ENCODE measurements at regions not wholly inside any gene's neighbourhood (a gene's known extent, or its start where the extent isn't known, plus 50 kb on each side); places are given as distances from the start of the nearest gene placed in this dataset.

GRCh38 chr11:80782135-80782885, 1341.5 kb upstream of the TENM4 start:
- Histone ChIP-seq H3K36me3 (ENCODE audit: control insufficient read depth, low read length) (no peaks in the 10 kb centered on the region), H3K9me2 (replicated peaks; ENCODE audit: control insufficient read depth, low read length) (no peaks in the 10 kb centered on the region), H3K9me3 (ENCODE audit: control insufficient read depth, insufficient read depth, low read length) (no peaks in the 10 kb centered on the region), H3K4me3 (ENCODE audit: low read length) (no peak overlapping the region), H3K4me2 (ENCODE audit: low read length) (no peak overlapping the region), H3K27ac (ENCODE audit: low read depth, low read length) (no peak overlapping the region), H3K79me2 (ENCODE audit: control insufficient read depth, low read length) (no peaks in the 10 kb centered on the region), H3K4me1 (ENCODE audit: control insufficient read depth, low read length) (no peaks in the 10 kb centered on the region), H4K20me1 (ENCODE audit: control insufficient read depth, insufficient read depth, low read depth, low read length) (no peaks in the 10 kb centered on the region), H3K27me3 (ENCODE audit: control insufficient read depth, low read length) (no peaks in the 10 kb centered on the region), H3F3A (ENCODE audit: control insufficient read depth, insufficient read depth) (no peaks in the 10 kb centered on the region)
- TF ChIP-seq, protein P1, sequence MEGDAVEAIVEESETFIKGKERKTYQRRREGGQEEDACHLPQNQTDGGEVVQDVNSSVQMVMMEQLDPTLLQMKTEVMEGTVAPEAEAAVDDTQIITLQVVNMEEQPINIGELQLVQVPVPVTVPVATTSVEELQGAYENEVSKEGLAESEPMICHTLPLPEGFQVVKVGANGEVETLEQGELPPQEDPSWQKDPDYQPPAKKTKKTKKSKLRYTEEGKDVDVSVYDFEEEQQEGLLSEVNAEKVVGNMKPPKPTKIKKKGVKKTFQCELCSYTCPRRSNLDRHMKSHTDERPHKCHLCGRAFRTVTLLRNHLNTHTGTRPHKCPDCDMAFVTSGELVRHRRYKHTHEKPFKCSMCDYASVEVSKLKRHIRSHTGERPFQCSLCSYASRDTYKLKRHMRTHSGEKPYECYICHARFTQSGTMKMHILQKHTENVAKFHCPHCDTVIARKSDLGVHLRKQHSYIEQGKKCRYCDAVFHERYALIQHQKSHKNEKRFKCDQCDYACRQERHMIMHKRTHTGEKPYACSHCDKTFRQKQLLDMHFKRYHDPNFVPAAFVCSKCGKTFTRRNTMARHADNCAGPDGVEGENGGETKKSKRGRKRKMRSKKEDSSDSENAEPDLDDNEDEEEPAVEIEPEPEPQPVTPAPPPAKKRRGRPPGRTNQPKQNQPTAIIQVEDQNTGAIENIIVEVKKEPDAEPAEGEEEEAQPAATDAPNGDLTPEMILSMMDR (IDR thresholded peaks at IDR 0.05; ENCODE audit: low read depth, low read length, poor library complexity, severe bottlenecking): no peak
- no peak for TF ChIP-seq EZH2phosphoT487 (IDR thresholded peaks at IDR 0.05; ENCODE audit: borderline replicate concordance, low read length)

GRCh38 chr11:80779905-80780605, 1339.2 kb upstream of the TENM4 start:
- no peaks in the 10 kb centered on the region for H4K20me1 ChIP-seq (ENCODE audit: control insufficient read depth, insufficient read depth, low read depth, low read length)
- no peaks in the 10 kb centered on the region for H3K9me2 ChIP-seq (replicated peaks; ENCODE audit: control insufficient read depth, low read length)
- H3K4me1 ChIP-seq (ENCODE audit: control insufficient read depth, low read length): no peaks in the 10 kb centered on the region
- H3K4me2 ChIP-seq (ENCODE audit: low read length): no peak overlapping the region
- no peaks in the 10 kb centered on the region for H3K27me3 ChIP-seq (ENCODE audit: control insufficient read depth, low read length)
- no peaks in the 10 kb centered on the region for H3K36me3 ChIP-seq (ENCODE audit: control insufficient read depth, low read length)
- TF ChIP-seq EZH2phosphoT487 (IDR thresholded peaks at IDR 0.05; ENCODE audit: borderline replicate concordance, low read length): no peak
- TF ChIP-seq, protein P1 (IDR thresholded peaks at IDR 0.05; ENCODE audit: low read depth, low read length, poor library complexity, severe bottlenecking): no peak
- no peaks in the 10 kb centered on the region for H3K79me2 ChIP-seq (ENCODE audit: control insufficient read depth, low read length)
- no peak overlapping the region for H3K4me3 ChIP-seq (ENCODE audit: low read length)
- no peaks in the 10 kb centered on the region for H3F3A ChIP-seq (ENCODE audit: control insufficient read depth, insufficient read depth)
- no peaks in the 10 kb centered on the region for H3K9me3 ChIP-seq (ENCODE audit: control insufficient read depth, insufficient read depth, low read length)
- no peak overlapping the region for H3K27ac ChIP-seq (ENCODE audit: low read depth, low read length)

DNA sequence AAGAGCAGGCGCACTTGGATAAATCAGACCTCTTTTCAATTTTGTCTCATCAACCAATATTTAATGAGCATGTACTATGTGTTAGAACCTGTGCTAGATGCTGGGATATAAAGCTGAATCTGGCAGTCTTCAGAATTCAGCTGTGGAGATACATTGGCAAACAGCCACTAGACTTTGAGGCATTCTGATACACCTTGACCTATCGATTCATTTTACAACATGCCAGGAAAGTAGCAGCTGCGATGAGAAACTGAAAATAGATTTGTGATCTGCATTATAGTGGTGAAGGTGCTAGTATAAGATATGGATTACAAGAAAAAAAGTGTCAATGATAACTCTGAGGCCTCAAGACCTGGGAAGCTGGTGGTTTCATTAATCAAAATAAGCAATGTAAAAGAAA, 1338.1 kb upstream of the TENM4 start:
- Histone ChIP-seq H3K79me2 (ENCODE audit: control insufficient read depth, low read length) (no peaks in the 10 kb centered on the region), H3K4me1 (ENCODE audit: control insufficient read depth, low read length) (no peaks in the 10 kb centered on the region), H3K36me3 (ENCODE audit: control insufficient read depth, low read length) (no peaks in the 10 kb centered on the region), H3K4me2 (ENCODE audit: low read length) (no peak overlapping the region), H3F3A (ENCODE audit: control insufficient read depth, insufficient read depth) (no peaks in the 10 kb centered on the region), H3K27ac (ENCODE audit: low read depth, low read length) (no peak overlapping the region), H4K20me1 (ENCODE audit: control insufficient read depth, insufficient read depth, low read depth, low read length) (no peaks in the 10 kb centered on the region), H3K27me3 (ENCODE audit: control insufficient read depth, low read length) (no peaks in the 10 kb centered on the region), H3K9me2 (replicated peaks; ENCODE audit: control insufficient read depth, low read length) (no peaks in the 10 kb centered on the region), H3K4me3 (ENCODE audit: low read length) (no peak overlapping the region), H3K9me3 (ENCODE audit: control insufficient read depth, insufficient read depth, low read length) (no peaks in the 10 kb centered on the region)
- TF ChIP-seq, protein P1 (IDR thresholded peaks at IDR 0.05; ENCODE audit: low read depth, low read length, poor library complexity, severe bottlenecking): no peak
- no peak for TF ChIP-seq EZH2phosphoT487 (IDR thresholded peaks at IDR 0.05; ENCODE audit: borderline replicate concordance, low read length)
